GM12878 (cell line): ENCODE measurements at regions not wholly inside any gene's neighbourhood (a gene's known extent, or its start where the extent isn't known, plus 50 kb on each side); places are given as distances from the start of the nearest gene placed in this dataset.

Source experiments
- CTCF ChIP-seq, 3 experiments: IDR thresholded peaks in 2 of 3; conservative IDR thresholded peaks in 1 of 3; 2 replicates each; pipeline ENCODE4 v1.5.1; 2011; ENCODE audit warnings: low read depth in 3 of 3, low read length in 3 of 3, mild to moderate bottlenecking in 3 of 3, control low read depth in 2 of 3, moderate library complexity in 2 of 3, inconsistent platforms in 1 of 3, mixed read lengths in 1 of 3; ENCODE audit not compliant: control insufficient read depth in 2 of 3, insufficient read depth in 1 of 3; ENCODE audit errors: extremely low read depth in 1 of 3
- NFIC ChIP-seq: IDR thresholded peaks from 2 replicates; pipeline ENCODE4 v1.6.1; 2012; ENCODE audit warnings: low read depth, mild to moderate bottlenecking, inconsistent platforms, low read length, moderate library complexity
- POLR2A ChIP-seq: IDR thresholded peaks from 2 replicates; pipeline ENCODE4 v1.6.1; 2011; ENCODE audit warnings: low read depth, mild to moderate bottlenecking, low read length
- ZNF24 ChIP-seq: fragments of 450-650 bp; IDR thresholded peaks from 2 replicates; pipeline ENCODE4 v1.6.1; 2017; ENCODE audit warnings: antibody characterized with exemption, mild to moderate bottlenecking

- TF ChIP-seq ZNF24 (no peak), CTCF (IDR thresholded peaks at IDR 0.05 in 2 of 3, conservative IDR thresholded peaks at IDR 0.05 in 1 of 3; ENCODE audit: control insufficient read depth in 2 of 3, extremely low read depth in 1 of 3, insufficient read depth in 1 of 3, low read depth in 3 of 3, low read length in 3 of 3) (no peak), NFIC (no peak), POLR2A (no peak)
These were observed 57.3 kb upstream of the CNKSR3 start for GRCh38 chr6:154567695-154568220.
